Retinal pigment epithelial cell (primary cell): ENCODE measurements at regions not wholly inside any gene's neighbourhood (a gene's known extent, or its start where the extent isn't known, plus 50 kb on each side); places are given as distances from the start of the nearest gene placed in this dataset.
A peak's percentile ranks its signal among the peaks of the same experiment; 100 is the strongest.
"Not testable (repeated sequence)": the region's sequence is repeated elsewhere in the genome, so short reads cannot be mapped to it uniquely, and the experiment has no call there.

Experiments
- DNase-seq: peaks from one replicate; pipeline ENCODE4 v3.0.0-alpha.2; 2010; ENCODE audit warnings: low read depth
- H3K4me3 ChIP-seq: 2 replicates; pipeline ENCODE4 v1.5.1; 2011; ENCODE audit warnings: mild to moderate bottlenecking, low read length, control low read depth, moderate library complexity
- CTCF ChIP-seq: conservative IDR thresholded peaks from 2 replicates; pipeline ENCODE4 v1.5.1; 2011; ENCODE audit warnings: low read depth, low read length, control low read depth, inconsistent platforms

GRCh38 chr13:108084840-108085239 is 130.5 kb downstream of the LIG4 start:
- no peak overlapping the region for H3K4me3 ChIP-seq
- DNase-seq: no peak
- no peak for TF ChIP-seq CTCF

GRCh38 chr13:108083056-108083455 is 132.3 kb downstream of the LIG4 start:
- no peak overlapping the region for H3K4me3 ChIP-seq
- DNase-seq: peak; percentile 78
- no peak for TF ChIP-seq CTCF

- no peak overlapping the region for H3K4me3 ChIP-seq
- no peak for TF ChIP-seq CTCF
- DNase-seq: no peak
Measured at GRCh38 chr13:108082481-108082880, 132.9 kb downstream of the LIG4 start.

GRCh38 chr13:108077284-108077683 is 138.1 kb downstream of the LIG4 start:
- no peak for TF ChIP-seq CTCF
- no peak overlapping the region for H3K4me3 ChIP-seq
- DNase-seq: no peak

- peak; percentile 40 for TF ChIP-seq CTCF
- DNase-seq, H3K4me3 ChIP-seq: not testable (repeated sequence)
Measured at GRCh38 chr13:108074429-108074828, 140.9 kb downstream of the LIG4 start.

- TF ChIP-seq CTCF: no peak
- no peak for DNase-seq
- no peak overlapping the region for H3K4me3 ChIP-seq
Measured at GRCh38 chr13:108070925-108071324, 144.4 kb downstream of the LIG4 start.

GRCh38 chr13:108070491-108070890 is 144.8 kb downstream of the LIG4 start:
- no peak for DNase-seq
- no peak overlapping the region for H3K4me3 ChIP-seq
- TF ChIP-seq CTCF: no peak
